ENCODE measurements at regions not wholly inside any gene's neighbourhood (a gene's known extent, or its start where the extent isn't known, plus 50 kb on each side); places are given as distances from the start of the nearest gene placed in this dataset.

DNA sequence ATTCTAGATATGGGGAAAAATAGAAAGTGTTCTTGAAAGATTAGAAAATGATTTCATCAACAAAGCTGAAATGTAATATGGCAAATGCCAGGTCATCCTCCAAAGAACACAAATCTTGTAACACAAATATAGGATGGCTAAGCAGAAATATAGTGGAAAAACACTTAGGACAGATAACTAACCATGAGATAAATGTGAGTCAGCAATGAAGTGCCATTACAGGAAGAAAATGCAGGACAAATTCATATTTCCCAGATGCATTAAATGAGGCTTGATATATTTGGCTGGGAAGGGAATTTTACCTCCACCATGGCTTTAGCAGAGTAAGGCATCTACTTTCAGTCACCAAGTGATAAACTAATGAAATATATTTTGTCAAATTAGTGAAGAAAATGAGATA lies 92.8 kb upstream of the SEMA6D start:
- TF ChIP-seq, protein P1, sequence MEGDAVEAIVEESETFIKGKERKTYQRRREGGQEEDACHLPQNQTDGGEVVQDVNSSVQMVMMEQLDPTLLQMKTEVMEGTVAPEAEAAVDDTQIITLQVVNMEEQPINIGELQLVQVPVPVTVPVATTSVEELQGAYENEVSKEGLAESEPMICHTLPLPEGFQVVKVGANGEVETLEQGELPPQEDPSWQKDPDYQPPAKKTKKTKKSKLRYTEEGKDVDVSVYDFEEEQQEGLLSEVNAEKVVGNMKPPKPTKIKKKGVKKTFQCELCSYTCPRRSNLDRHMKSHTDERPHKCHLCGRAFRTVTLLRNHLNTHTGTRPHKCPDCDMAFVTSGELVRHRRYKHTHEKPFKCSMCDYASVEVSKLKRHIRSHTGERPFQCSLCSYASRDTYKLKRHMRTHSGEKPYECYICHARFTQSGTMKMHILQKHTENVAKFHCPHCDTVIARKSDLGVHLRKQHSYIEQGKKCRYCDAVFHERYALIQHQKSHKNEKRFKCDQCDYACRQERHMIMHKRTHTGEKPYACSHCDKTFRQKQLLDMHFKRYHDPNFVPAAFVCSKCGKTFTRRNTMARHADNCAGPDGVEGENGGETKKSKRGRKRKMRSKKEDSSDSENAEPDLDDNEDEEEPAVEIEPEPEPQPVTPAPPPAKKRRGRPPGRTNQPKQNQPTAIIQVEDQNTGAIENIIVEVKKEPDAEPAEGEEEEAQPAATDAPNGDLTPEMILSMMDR (IDR thresholded peaks at IDR 0.05) = no peak
- TF ChIP-seq SIN3A (IDR thresholded peaks at IDR 0.05; ENCODE audit: borderline replicate concordance, insufficient read depth, low read depth, low read length) (no peak), POLR2AphosphoS5 (IDR thresholded peaks at IDR 0.05; ENCODE audit: low read depth, low read length) (no peak), TCF7L2 (IDR thresholded peaks at IDR 0.05; ENCODE audit: low read depth, low read length) (no peak)
- TF ChIP-seq, protein P2, sequence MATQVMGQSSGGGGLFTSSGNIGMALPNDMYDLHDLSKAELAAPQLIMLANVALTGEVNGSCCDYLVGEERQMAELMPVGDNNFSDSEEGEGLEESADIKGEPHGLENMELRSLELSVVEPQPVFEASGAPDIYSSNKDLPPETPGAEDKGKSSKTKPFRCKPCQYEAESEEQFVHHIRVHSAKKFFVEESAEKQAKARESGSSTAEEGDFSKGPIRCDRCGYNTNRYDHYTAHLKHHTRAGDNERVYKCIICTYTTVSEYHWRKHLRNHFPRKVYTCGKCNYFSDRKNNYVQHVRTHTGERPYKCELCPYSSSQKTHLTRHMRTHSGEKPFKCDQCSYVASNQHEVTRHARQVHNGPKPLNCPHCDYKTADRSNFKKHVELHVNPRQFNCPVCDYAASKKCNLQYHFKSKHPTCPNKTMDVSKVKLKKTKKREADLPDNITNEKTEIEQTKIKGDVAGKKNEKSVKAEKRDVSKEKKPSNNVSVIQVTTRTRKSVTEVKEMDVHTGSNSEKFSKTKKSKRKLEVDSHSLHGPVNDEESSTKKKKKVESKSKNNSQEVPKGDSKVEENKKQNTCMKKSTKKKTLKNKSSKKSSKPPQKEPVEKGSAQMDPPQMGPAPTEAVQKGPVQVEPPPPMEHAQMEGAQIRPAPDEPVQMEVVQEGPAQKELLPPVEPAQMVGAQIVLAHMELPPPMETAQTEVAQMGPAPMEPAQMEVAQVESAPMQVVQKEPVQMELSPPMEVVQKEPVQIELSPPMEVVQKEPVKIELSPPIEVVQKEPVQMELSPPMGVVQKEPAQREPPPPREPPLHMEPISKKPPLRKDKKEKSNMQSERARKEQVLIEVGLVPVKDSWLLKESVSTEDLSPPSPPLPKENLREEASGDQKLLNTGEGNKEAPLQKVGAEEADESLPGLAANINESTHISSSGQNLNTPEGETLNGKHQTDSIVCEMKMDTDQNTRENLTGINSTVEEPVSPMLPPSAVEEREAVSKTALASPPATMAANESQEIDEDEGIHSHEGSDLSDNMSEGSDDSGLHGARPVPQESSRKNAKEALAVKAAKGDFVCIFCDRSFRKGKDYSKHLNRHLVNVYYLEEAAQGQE (IDR thresholded peaks at IDR 0.05; ENCODE audit: insufficient read depth in 1 of 2, low read depth in 2 of 2, low read length in 1 of 2) = no peak
